Stimulated activated naive CD8-positive, alpha-beta T cell treated with anti-CD3 and anti-CD28 coated beads, Interleukin-15, amount 100 ng/mL, for 72 hours (primary cell): ENCODE measurements at regions not wholly inside any gene's neighbourhood (a gene's known extent, or its start where the extent isn't known, plus 50 kb on each side); places are given as distances from the start of the nearest gene placed in this dataset.
A peak's percentile ranks its signal among the peaks of the same experiment; 100 is the strongest.

Experiments
- ATAC-seq: fragments of 150-1000 bp; cut with Tn5 transposase; 2 replicates; pipeline ENCODE4 v1.10.0; 2021; ENCODE audit warnings: mild to moderate bottlenecking, moderate library complexity
- DNase-seq, 2 donors: peaks; one replicate each; pipeline ENCODE4 v3.0.0; 2021 to 2022
- H3K27ac Mint-ChIP-seq, 2 donors: one replicate each; pipeline ENCODE4 v1.8.0; 2022; ENCODE audit warnings: mild to moderate bottlenecking in 2 of 2, mixed read lengths in 2 of 2, moderate library complexity in 2 of 2
- H3K27me3 Mint-ChIP-seq: one replicate; pipeline ENCODE4 v1.8.0; 2022; ENCODE audit warnings: mixed read lengths
- H3K4me1 Mint-ChIP-seq: one replicate; pipeline ENCODE4 v1.8.0; 2022; ENCODE audit warnings: mild to moderate bottlenecking, mixed read lengths
- H3K4me3 Mint-ChIP-seq, 2 donors: one replicate each; pipeline ENCODE4 v1.8.0; 2022; ENCODE audit warnings: mild to moderate bottlenecking in 2 of 2, mixed read lengths in 2 of 2, moderate library complexity in 1 of 2
- H3K9me3 Mint-ChIP-seq, 2 donors: one replicate each; pipeline ENCODE4 v1.8.0; 2022; ENCODE audit warnings: mixed read lengths in 2 of 2

DNA sequence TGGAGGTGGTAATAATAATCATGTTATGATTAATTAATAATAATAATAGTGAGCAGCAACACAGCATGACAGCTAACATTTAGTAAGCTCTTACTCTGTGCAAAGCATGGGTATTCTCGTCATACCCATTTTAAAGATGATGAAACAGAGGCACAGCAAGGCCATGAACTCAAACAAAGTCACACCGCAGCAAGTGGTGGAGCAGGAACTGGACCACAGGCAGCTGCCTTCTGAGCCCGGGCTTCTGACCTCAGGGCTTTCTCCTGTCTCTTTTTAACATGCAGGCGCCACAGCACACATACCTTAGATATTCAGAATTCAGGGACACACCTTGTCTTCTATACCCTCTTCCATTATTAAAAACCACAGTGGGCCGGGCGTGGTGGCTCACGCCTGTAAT, 50.7 kb upstream of the SPATA12 start:
- H3K4me1 Mint-ChIP-seq = peaks cover 11% of the 10 kb centered on the region

DNA sequence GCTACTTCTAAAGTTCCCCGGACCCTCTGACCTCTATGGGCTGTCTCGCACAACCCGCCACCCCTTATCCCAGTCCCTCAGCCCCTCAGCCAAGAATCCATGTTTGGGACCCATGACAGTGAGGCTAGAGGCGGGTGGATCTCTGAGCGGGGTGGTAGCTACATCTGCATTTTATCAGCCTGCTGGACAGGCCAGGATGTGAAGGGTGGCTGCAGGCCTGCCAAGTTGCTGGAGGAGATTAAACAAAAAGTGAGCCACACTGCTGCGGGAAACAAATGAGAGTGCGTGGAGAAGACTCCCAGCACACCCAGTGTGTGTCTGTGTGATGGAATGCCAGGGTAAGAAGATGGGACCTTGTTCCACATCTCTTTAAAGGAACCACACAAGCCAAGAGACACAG, 51.1 kb upstream of the SPATA12 start:
- ATAC-seq (no peak), DNase-seq (no peak)
- peaks cover 11% of the 10 kb centered on the region for H3K4me1 Mint-ChIP-seq
- peaks cover 12% of the 10 kb centered on the region for H3K27me3 Mint-ChIP-seq
- H3K9me3 Mint-ChIP-seq = no peaks in the 10 kb centered on the region
- H3K27ac Mint-ChIP-seq = no peak overlapping the region
- no peak overlapping the region for H3K4me3 Mint-ChIP-seq

More for the DNA sequence above, 50.7 kb upstream of the SPATA12 start:
- no peak for ATAC-seq
- Mint-ChIP-seq H3K27ac (no peak overlapping the region), H3K4me3 (no peak overlapping the region), H3K27me3 (peaks cover 12% of the 10 kb centered on the region), H3K9me3 (no peaks in the 10 kb centered on the region)
- DNase-seq = no peak

DNA sequence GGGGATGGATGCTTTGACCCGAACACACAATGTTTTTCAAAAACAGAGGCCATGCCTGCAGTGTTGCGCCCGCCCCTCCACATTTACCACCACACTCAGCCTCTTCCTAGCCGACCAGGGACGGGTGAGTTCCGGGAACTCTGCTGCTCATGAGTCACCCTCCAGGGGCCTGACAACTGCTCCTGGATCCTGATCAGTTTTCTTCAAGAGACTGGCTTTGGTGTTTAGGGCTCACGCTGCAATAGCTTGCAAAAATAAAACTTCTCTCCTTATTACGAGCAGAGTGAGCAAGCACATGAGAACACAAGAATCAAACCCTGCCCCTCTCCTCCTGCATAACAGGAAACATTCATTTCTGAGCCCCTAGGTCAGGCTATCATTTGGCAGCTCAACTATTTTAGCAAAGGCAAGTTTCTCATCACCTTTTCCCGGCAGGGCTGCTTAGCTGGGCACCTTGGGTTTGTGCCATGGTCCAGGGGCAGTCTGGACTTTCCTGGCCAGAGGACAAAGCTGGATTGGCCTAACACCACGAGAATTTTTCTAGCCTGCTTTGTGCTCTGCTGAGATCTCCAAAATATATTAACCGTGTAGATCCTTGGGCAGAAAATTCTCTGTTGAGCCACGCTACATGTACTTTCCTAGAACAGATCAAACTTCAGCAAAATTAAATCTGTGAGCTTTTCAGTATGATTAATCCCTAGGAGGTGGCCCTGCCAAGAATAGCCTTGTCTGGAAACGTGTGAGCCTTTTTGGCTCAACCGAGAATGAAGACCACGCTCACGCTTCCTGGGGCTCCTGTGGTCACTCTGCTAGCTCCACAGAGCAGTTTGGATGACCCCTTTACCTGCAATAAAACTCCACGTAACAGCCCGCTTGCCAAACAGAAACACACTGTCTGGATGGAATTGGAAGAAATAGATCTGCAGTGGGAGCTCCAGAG, 52.7 kb upstream of the SPATA12 start:
- ATAC-seq (peak; percentile 86), DNase-seq (peak in 1 of 2 donors; percentile 41)
- Mint-ChIP-seq H3K9me3 (no peaks in the 10 kb centered on the region), H3K27ac (peak overlapping the region; percentile 88 to 91), H3K4me3 (peak overlapping the region; percentile 58 to 66), H3K27me3 (peaks cover 12% of the 10 kb centered on the region), H3K4me1 (peaks cover 11% of the 10 kb centered on the region)

DNA sequence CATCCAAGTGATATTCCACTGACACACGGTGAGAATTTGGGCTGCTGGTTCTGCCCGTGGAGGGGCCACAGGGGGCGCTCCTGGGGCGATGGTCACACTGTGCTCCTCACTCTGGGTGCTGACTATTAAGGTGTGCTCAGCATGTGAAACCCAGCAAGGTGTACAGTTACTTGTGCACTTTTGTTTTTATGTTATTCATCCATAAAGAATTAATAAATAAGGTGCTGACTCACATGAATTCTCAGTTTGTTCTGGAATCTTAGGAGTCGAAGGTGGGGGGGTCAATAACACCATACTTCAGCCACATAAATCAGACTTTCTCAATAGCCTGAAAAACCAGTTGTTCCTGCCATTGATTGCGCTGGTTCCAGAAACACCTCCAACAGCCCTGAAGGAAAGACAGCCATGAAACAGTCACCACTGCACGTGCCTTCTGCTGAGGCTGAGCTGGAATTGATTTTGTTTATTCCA, 53.5 kb upstream of the SPATA12 start:
- H3K27ac Mint-ChIP-seq = peak overlapping the region in 1 of 2 donors; percentile 91
- no peaks in the 10 kb centered on the region for H3K9me3 Mint-ChIP-seq
- DNase-seq = no peak
- peaks cover 11% of the 10 kb centered on the region for H3K4me1 Mint-ChIP-seq
- peaks cover 12% of the 10 kb centered on the region for H3K27me3 Mint-ChIP-seq
- no peak overlapping the region for H3K4me3 Mint-ChIP-seq
- ATAC-seq = peak; percentile 12

DNA sequence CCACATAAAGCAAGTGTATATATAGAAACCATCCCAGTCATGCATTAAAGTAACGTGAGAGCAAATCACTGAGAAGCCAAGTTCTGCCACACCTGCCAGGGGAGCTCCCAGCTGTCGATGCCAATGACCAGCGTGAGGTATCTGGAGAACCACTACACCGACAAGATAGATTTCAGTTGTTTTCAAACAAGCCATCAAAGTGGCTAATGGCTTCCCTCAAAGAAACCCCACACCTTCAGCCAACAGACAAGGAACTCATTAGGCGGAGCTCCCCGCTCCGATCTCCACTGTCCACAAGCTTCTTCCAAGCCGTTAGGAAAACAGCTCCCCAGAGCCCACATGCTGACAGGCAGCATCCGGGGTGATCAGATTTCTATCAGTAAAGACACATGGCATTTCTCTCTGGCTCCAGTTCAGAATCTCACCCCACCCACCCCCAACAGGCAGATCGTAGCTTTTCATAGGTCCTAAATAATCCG, 54.2 kb upstream of the SPATA12 start:
- no peak overlapping the region for H3K27ac Mint-ChIP-seq
- no peak overlapping the region for H3K4me3 Mint-ChIP-seq
- H3K4me1 Mint-ChIP-seq = peaks cover 11% of the 10 kb centered on the region
- ATAC-seq = no peak
- no peak for DNase-seq
- peaks cover 12% of the 10 kb centered on the region for H3K27me3 Mint-ChIP-seq
- H3K9me3 Mint-ChIP-seq = no peaks in the 10 kb centered on the region

DNA sequence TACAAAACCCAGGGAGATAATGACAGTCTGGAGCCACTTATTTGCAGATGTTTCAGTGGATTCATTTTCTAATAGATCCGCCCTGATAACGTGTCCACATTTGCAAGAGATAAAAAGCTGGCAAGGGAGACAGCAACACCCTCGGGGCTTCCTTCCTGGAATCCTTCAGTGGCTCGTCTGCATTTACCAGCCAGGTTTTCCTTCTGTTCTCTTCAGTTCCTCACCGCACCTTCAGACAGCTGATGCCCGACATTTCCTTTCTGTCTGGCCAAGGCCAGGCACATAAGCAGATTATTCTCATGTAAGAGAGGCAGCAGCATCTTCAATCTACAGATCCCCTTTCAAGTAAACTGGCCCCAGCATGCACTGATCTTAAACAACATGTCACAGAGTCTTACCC, 56.2 kb upstream of the SPATA12 start:
- H3K9me3 Mint-ChIP-seq = no peaks in the 10 kb centered on the region
- peaks cover 12% of the 10 kb centered on the region for H3K27me3 Mint-ChIP-seq
- DNase-seq = no peak
- ATAC-seq = no peak
- peaks cover 11% of the 10 kb centered on the region for H3K4me1 Mint-ChIP-seq
- no peak overlapping the region for H3K4me3 Mint-ChIP-seq
- no peak overlapping the region for H3K27ac Mint-ChIP-seq

DNA sequence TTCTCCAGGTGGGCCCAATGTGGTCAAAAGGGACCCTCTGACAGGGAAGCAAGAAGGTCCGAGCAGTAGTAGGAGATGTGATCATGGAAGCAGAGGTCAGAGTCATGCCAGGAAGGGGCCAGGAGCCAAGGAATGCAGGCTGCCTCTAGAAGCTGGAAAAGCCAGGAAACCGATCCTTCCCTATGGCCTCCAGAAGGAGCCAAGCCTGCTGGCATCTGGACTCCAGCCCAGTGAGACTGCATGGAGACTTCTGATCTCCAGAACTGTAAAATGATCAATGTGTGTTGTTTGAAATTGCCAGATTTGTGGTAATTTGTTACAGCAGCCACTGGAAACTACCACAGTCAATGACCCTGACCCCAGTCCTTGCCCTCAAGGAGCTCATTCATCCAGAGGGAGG, 56.8 kb upstream of the SPATA12 start:
- H3K4me1 Mint-ChIP-seq = peaks cover 11% of the 10 kb centered on the region
- H3K9me3 Mint-ChIP-seq = no peaks in the 10 kb centered on the region
- no peak overlapping the region for H3K27ac Mint-ChIP-seq
- H3K27me3 Mint-ChIP-seq = peaks cover 12% of the 10 kb centered on the region
- H3K4me3 Mint-ChIP-seq = no peak overlapping the region
- ATAC-seq (no peak), DNase-seq (no peak)

DNA sequence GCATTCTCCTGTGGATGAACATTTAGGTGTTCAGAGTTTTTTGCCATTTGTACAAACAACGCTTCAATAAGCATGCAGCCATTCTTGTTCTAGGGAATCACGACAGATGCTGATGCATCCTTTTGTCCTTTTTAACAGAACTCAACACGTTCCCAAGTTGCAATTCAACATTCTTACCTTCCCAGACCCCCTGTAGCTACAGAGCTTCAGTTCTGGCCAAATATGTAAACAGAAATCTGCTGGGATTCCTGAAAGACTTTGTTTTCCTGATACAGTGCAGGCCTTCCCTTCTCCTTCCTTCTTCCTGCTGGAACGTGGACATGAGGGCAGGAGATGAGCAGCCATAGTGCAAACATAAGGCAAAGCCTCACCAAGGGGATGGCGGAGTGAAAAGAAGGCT, 59.1 kb upstream of the SPATA12 start:
- no peak for DNase-seq
- no peaks in the 10 kb centered on the region for H3K4me1 Mint-ChIP-seq
- ATAC-seq = no peak
- no peak overlapping the region for H3K27ac Mint-ChIP-seq
- H3K9me3 Mint-ChIP-seq = no peaks in the 10 kb centered on the region
- H3K4me3 Mint-ChIP-seq = no peak overlapping the region
- peaks cover 12% of the 10 kb centered on the region for H3K27me3 Mint-ChIP-seq

DNA sequence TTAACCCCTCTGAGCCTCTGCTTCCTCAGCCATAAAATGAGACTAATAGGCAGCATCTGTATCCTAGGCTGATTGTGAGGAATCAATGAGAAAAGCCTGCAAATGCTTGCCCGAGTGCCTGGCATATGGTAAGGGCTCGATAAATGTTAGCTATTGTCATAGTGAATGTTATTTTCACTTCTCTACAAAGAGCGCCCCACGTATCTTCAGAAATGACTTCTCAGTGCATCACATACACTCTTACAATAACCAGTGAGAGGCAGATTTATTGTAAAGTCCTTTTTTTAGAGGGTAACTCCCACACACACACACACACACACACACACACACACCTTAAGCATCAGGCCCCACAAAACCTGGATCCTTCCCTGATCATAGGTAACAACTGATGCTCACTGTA, 60.5 kb upstream of the SPATA12 start:
- DNase-seq = no peak
- H3K4me3 Mint-ChIP-seq = no peak overlapping the region
- no peak for ATAC-seq
- no peaks in the 10 kb centered on the region for H3K4me1 Mint-ChIP-seq
- H3K9me3 Mint-ChIP-seq = no peaks in the 10 kb centered on the region
- H3K27me3 Mint-ChIP-seq = no peaks in the 10 kb centered on the region
- H3K27ac Mint-ChIP-seq = no peak overlapping the region

DNA sequence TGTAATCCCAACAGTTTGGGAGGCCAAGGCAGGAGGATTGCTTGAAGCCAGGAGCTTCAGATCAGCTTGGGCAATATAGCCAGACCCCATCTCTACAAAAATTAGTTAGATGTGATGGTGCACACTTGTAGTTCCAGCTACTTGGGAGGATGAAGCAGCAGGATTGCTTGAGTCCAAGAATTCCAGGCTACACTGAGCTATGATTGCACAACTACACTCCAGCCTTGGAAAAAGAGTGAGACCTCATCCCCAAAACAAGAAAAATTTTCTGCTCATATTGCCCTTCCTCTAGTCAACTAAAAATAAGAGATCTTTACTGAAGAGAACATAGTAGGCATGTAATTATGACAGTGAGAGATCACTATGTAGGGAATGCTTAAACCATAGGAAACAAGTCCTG, 60.9 kb upstream of the SPATA12 start:
- H3K4me1 Mint-ChIP-seq = no peaks in the 10 kb centered on the region
- no peaks in the 10 kb centered on the region for H3K27me3 Mint-ChIP-seq
- no peak overlapping the region for H3K4me3 Mint-ChIP-seq
- DNase-seq (no peak), ATAC-seq (no peak)
- H3K27ac Mint-ChIP-seq = no peak overlapping the region
- H3K9me3 Mint-ChIP-seq = no peaks in the 10 kb centered on the region

DNA sequence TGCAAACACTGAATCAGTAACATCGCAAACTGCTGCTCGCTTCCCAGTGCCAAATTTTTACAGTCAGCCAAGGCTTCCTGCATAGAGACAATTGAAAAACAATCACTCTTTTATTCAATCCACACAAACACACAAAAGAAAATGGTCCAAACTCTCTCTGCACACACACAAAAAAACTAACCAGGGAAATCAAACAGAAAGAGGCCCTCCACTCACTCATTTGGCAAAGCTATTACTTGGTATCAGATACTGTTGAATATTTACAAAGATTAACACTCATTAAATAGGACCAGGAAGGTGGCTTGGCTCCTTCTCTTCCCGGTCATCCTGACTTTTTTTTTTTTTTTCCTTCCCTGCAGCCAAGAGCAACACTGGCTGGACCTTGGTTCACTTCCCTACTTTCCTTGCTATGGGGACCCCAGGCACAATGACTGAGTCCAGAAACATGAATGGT, 62.4 kb upstream of the SPATA12 start:
- no peaks in the 10 kb centered on the region for H3K4me1 Mint-ChIP-seq
- no peak for ATAC-seq
- H3K27ac Mint-ChIP-seq = no peak overlapping the region
- H3K9me3 Mint-ChIP-seq = no peaks in the 10 kb centered on the region
- no peak for DNase-seq
- H3K4me3 Mint-ChIP-seq = no peak overlapping the region
- H3K27me3 Mint-ChIP-seq = no peaks in the 10 kb centered on the region

DNA sequence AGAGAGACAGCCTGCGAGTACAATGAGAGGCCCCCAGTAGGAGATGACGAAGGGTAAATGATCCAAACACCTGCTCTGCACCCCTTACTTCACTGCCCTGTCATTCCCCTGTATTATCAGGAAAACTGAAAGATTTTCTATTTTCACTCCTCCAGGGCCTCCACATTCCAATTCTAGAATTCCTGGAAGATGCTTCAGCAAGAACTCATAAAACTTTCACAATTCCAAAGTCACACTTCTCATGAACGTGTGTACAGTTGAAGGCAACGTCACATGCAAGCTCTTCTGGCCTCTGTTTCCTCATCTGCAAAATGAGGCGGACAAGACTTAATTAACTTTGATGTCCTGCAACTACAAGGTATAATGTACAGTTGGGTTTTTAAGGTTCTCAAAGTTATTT, 62.8 kb upstream of the SPATA12 start:
- H3K27ac Mint-ChIP-seq = no peak overlapping the region
- no peaks in the 10 kb centered on the region for H3K27me3 Mint-ChIP-seq
- DNase-seq = no peak
- ATAC-seq = no peak
- no peaks in the 10 kb centered on the region for H3K4me1 Mint-ChIP-seq
- H3K4me3 Mint-ChIP-seq = no peak overlapping the region
- no peaks in the 10 kb centered on the region for H3K9me3 Mint-ChIP-seq

DNA sequence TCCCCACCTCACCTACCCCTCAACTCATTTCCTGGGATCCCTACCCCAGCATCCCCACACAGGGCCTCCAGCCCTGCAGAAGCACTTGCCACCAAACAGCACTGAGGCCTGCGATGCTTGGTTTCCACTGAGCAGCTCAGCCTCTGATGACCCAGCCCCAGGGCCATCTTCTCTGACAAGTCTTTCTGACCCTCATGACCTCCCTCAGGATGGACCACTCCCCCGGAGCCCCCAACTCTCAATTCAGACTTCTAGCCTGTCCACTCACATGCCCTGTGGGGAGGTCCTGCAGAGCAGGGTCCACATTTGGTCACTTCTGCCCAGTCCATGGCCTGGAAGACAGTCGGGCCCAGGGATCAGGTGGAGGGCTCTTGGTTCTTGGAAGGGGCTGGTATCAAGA, 63.4 kb upstream of the SPATA12 start:
- ATAC-seq (no peak), DNase-seq (no peak)
- Mint-ChIP-seq H3K4me3 (no peak overlapping the region), H3K27me3 (no peaks in the 10 kb centered on the region), H3K27ac (no peak overlapping the region), H3K9me3 (no peaks in the 10 kb centered on the region), H3K4me1 (no peaks in the 10 kb centered on the region)

DNA sequence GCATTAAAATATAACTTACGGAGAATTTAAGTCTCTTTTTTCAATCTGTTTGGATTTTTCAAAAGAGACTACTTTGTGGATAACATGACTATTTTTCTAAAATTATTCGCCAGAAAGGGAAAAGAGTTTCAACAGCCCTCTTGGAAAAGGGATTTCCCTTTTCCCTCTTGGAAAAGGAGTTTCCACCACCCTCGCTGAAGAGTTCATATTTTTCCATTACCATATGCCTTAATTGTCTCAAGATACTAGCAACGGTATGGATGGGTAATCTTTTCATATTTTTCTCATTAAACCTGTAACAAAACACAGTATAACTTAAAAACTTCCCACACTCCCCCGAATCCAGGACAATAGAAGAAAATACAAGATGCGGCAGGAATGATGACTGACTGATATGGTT, 66.1 kb upstream of the SPATA12 start:
- no peaks in the 10 kb centered on the region for H3K4me1 Mint-ChIP-seq
- no peak overlapping the region for H3K4me3 Mint-ChIP-seq
- no peak overlapping the region for H3K27ac Mint-ChIP-seq
- no peak for ATAC-seq
- H3K9me3 Mint-ChIP-seq = no peaks in the 10 kb centered on the region
- H3K27me3 Mint-ChIP-seq = peaks cover 17% of the 10 kb centered on the region
- DNase-seq = no peak

DNA sequence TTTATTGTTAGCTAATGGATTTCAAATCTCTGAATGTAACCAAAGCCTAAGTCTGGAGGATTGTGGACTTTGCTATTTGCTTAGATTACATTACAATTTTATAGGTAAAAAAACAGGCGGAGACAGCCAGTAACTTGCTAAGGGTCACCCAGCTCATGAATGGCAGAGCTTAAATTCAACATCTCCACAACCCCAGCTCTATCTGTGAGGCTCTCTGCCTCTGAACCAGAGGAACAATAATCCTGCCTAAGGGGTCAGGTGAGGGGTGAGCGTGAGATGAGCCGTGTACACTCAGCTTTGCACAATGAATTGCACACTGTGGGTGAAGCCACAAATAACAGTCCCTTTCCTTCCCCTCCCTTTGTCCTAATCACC, 69.8 kb upstream of the SPATA12 start:
- H3K4me1 Mint-ChIP-seq = peaks cover 34% of the 10 kb centered on the region
- H3K4me3 Mint-ChIP-seq = no peak overlapping the region
- no peaks in the 10 kb centered on the region for H3K9me3 Mint-ChIP-seq
- DNase-seq (no peak), ATAC-seq (no peak)
- H3K27ac Mint-ChIP-seq = no peak overlapping the region
- peaks cover 19% of the 10 kb centered on the region for H3K27me3 Mint-ChIP-seq

DNA sequence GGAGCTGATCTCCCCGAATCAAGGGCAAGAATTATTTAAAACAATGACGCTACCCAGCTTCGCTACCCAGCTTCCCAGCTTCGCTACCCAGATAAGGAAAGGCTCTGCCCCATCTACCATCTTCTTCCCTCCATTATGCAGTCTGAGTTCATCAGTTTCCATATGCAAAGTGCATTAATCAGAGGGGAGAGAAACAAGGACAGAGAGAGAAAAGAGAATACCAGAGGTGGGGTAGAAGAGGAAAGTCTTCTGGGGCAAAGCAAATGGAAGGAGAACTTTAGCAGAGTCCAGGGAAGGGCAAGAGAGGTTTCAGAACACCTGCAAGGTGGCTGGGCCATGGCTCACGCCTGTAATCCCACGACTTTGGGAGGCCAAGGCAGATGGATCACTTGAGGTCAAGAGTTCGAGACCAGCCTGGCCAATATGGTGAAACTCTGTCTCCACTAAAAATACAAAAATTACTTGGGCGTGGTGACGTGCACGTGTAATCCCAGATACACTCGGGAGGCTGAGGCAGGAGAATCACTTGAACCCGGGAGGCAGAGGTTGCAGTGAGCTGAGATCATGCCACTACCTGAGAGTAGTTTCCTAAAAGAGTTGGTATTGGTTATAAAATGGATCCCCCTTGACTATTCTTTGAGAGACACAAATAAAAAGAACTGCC, 70.4 kb upstream of the SPATA12 start:
- no peak for DNase-seq
- Mint-ChIP-seq H3K27me3 (peaks cover 19% of the 10 kb centered on the region), H3K27ac (no peak overlapping the region), H3K4me3 (no peak overlapping the region), H3K9me3 (no peaks in the 10 kb centered on the region), H3K4me1 (peaks cover 40% of the 10 kb centered on the region)
- no peak for ATAC-seq
